ENCODE measurements at regions not wholly inside any gene's neighbourhood (a gene's known extent, or its start where the extent isn't known, plus 50 kb on each side); places are given as distances from the start of the nearest gene placed in this dataset.

DNA sequence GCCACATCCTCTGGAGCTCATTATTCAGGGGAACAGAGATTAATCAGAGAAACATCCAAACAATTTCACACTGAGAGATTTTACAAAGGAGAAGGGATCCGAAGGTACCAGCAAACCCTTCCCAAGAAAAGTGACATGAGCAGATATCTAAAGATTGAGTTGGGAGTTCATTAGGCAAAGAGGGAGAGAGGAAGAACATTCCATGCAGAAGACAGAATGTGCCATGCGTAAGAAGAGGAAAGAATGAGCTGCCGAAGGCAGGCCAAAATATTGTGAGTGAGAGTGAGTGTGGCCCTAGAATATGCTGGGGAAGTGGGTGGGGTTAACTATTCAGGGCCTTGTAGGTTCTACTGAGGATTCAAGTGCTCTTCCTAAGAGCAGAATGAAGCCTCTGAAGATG lies 50.0 kb upstream of the LYVE1 start (continued):
- TF ChIP-seq CHD2 (IDR thresholded peaks at IDR 0.05; ENCODE audit: low read length) = no peak
- TF ChIP-seq EP300 (IDR thresholded peaks at IDR 0.05; ENCODE audit: borderline replicate concordance in 1 of 2, low read depth in 2 of 2, low read length in 2 of 2) = no peak
- TF ChIP-seq TCF12 (IDR thresholded peaks at IDR 0.05; ENCODE audit: low read depth, low read length) = no peak
- TF ChIP-seq SP2 (IDR thresholded peaks at IDR 0.05; ENCODE audit: low read length) = no peak
- TF ChIP-seq KDM4A (IDR thresholded peaks at IDR 0.05; ENCODE audit: low read depth, low read length, severe bottlenecking) = no peak

Data from H1 (cell line).